ENCODE measurements at regions not wholly inside any gene's neighbourhood (a gene's known extent, or its start where the extent isn't known, plus 50 kb on each side); places are given as distances from the start of the nearest gene placed in this dataset.

GRCh38 chrX:128862557-128862956, 660.7 kb downstream of the SMARCA1 start:
- TF ChIP-seq RAD21 (conservative IDR thresholded peaks at IDR 0.05 in 1 of 2, IDR thresholded peaks at IDR 0.05 in 1 of 2): no peak
- TF ChIP-seq CTCF (IDR thresholded peaks at IDR 0.05): no peak
- TF ChIP-seq POLR2A (IDR thresholded peaks at IDR 0.05; ENCODE audit: low read length): no peak
- TF ChIP-seq MAX (IDR thresholded peaks at IDR 0.05): no peak
- no peak for TF ChIP-seq MAFK (IDR thresholded peaks at IDR 0.05; ENCODE audit: partially characterized antibody)
- TF ChIP-seq, protein P1, sequence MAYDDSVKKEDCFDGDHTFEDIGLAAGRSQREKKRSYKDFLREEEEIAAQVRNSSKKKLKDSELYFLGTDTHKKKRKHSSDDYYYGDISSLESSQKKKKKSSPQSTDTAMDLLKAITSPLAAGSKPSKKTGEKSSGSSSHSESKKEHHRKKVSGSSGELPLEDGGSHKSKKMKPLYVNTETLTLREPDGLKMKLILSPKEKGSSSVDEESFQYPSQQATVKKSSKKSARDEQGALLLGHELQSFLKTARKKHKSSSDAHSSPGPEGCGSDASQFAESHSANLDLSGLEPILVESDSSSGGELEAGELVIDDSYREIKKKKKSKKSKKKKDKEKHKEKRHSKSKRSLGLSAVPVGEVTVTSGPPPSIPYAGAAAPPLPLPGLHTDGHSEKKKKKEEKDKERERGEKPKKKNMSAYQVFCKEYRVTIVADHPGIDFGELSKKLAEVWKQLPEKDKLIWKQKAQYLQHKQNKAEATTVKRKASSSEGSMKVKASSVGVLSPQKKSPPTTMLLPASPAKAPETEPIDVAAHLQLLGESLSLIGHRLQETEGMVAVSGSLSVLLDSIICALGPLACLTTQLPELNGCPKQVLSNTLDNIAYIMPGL (CRISPR knock-in tag; IDR thresholded peaks at IDR 0.05; ENCODE audit: borderline replicate concordance): no peak

All from A549 (cell line).